Vagina (tissue), 2 donors: ENCODE measurements at regions not wholly inside any gene's neighbourhood (a gene's known extent, or its start where the extent isn't known, plus 50 kb on each side); places are given as distances from the start of the nearest gene placed in this dataset.

Experiments
- DNase-seq, 2 donors: peaks; one replicate each; pipeline ENCODE4 v3.0.0-alpha.2; 2017; ENCODE audit errors: extremely low spot score in 2 of 2
- H3K27ac ChIP-seq: fragments of 200-600 bp; sonication (generic); one replicate; pipeline ENCODE4 v1.5.1; 2019
- H3K27me3 ChIP-seq: fragments of 200-600 bp; sonication (generic); one replicate; pipeline ENCODE4 v1.5.1; 2019
- H3K36me3 ChIP-seq, 2 donors: fragments of 200-600 bp; sonication (generic); one replicate each; pipeline ENCODE4 v1.5.1; 2017 to 2019
- H3K4me1 ChIP-seq: fragments of 200-600 bp; sonication (generic); one replicate; pipeline ENCODE4 v1.5.1; 2019
- H3K4me3 ChIP-seq, 2 donors: fragments of 200-600 bp; sonication (generic); 1 replicate in 1 of 2; 2 replicates in 1 of 2; pipeline ENCODE4 v1.5.1; 2016 to 2019
- H3K9me3 ChIP-seq: fragments of 200-600 bp; sonication (generic); one replicate; pipeline ENCODE4 v1.5.1; 2019
- POLR2A ChIP-seq, 2 donors: fragments of 450-650 bp; IDR thresholded peaks; one replicate each; pipeline ENCODE4 v1.6.1; 2017; ENCODE audit warnings: antibody characterized with exemption in 2 of 2, mild to moderate bottlenecking in 2 of 2, moderate library complexity in 2 of 2
- POLR2AphosphoS5 ChIP-seq, 2 donors: sonication (generic); formaldehyde crosslinking; IDR thresholded peaks; one replicate each; pipeline ENCODE4 v1.9.0; 2017; ENCODE audit warnings: antibody characterized with exemption in 2 of 2, mild to moderate bottlenecking in 2 of 2, low read depth in 1 of 2; ENCODE audit not compliant: insufficient read depth in 1 of 2
- intact Hi-C: fragments of 100-400 bp; cut with DNase I; formaldehyde crosslinking; loops from one replicate; pipeline ENCODE4 v1.15.1; 2023
- TF ChIP-seq, protein P1 (sequence below), 3 experiments: fragments of 450-650 bp in 2 of 3; fragments of 200-600 bp in 1 of 3; sonication (generic) in 1 of 3; IDR thresholded peaks; one replicate each; pipeline ENCODE4 v1.5.1; 2017 to 2019; ENCODE audit warnings: antibody characterized with exemption in 3 of 3, mild to moderate bottlenecking in 2 of 3, moderate library complexity in 2 of 3

GRCh38 chr11:42494459-42494858 lies 817.3 kb upstream of the API5 start:
- intact Hi-C loops, result no loop called here
- no peak for DNase-seq
- TF ChIP-seq POLR2AphosphoS5 (IDR thresholded peaks at IDR 0.05; ENCODE audit: insufficient read depth in 1 of 2, low read depth in 1 of 2), result no peak
- no peaks in the 10 kb centered on the region for H3K36me3 ChIP-seq
- H3K4me3 ChIP-seq, result no peak overlapping the region
- no peaks in the 10 kb centered on the region for H3K27me3 ChIP-seq
- H3K27ac ChIP-seq, result no peak overlapping the region
- no peaks in the 10 kb centered on the region for H3K4me1 ChIP-seq
- no peaks in the 10 kb centered on the region for H3K9me3 ChIP-seq

DNA sequence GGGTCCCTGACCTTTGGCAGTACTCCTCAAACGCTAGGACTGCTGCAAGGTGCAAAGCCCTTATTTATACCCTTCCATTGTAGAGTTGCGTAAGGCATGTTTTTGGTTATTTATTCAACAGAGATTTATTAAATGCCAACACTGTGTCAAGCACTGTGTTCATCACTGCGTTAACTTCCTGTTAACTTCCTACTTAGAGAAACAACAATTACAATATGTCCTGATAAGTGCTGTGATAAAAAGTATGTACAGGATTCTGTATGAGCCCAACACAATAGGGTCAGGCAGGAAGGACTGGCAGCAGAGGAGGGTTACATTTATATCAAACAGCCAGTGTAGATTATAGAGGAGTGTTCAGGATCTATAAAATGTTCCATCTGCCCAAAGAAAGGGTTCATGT lies 812.8 kb upstream of the API5 start:
- intact Hi-C loops, result no loop called here
- no peak overlapping the region for H3K27ac ChIP-seq
- DNase-seq, result no peak
- TF ChIP-seq, protein P1, sequence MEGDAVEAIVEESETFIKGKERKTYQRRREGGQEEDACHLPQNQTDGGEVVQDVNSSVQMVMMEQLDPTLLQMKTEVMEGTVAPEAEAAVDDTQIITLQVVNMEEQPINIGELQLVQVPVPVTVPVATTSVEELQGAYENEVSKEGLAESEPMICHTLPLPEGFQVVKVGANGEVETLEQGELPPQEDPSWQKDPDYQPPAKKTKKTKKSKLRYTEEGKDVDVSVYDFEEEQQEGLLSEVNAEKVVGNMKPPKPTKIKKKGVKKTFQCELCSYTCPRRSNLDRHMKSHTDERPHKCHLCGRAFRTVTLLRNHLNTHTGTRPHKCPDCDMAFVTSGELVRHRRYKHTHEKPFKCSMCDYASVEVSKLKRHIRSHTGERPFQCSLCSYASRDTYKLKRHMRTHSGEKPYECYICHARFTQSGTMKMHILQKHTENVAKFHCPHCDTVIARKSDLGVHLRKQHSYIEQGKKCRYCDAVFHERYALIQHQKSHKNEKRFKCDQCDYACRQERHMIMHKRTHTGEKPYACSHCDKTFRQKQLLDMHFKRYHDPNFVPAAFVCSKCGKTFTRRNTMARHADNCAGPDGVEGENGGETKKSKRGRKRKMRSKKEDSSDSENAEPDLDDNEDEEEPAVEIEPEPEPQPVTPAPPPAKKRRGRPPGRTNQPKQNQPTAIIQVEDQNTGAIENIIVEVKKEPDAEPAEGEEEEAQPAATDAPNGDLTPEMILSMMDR (IDR thresholded peaks at IDR 0.05), result no peak
- TF ChIP-seq POLR2AphosphoS5 (IDR thresholded peaks at IDR 0.05; ENCODE audit: insufficient read depth in 1 of 2, low read depth in 1 of 2) (no peak), POLR2A (IDR thresholded peaks at IDR 0.05) (no peak)
- H3K4me3 ChIP-seq, result no peak overlapping the region
- H3K36me3 ChIP-seq, result no peaks in the 10 kb centered on the region
- no peaks in the 10 kb centered on the region for H3K4me1 ChIP-seq
- no peaks in the 10 kb centered on the region for H3K27me3 ChIP-seq
- H3K9me3 ChIP-seq, result no peaks in the 10 kb centered on the region

DNA sequence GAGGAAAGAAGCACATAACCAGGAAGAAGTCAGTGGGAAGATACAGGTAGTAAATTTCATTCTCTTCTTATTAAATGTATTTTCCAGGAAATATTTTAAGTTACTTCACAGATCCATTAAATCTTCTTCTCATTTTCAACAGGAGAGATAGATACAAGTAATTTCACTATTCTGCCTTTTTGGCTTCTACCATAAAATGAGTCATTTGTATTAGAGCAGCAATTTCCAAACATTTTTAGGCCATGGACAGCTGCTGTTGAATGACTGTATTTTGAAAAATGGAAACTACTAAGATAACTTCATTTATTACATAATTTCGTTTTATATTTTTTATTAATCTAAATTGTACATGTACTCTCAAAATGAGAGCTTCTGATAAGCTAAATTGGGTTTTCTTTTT lies 809.6 kb upstream of the API5 start:
- no peaks in the 10 kb centered on the region for H3K27me3 ChIP-seq
- intact Hi-C loops, result no loop called here
- H3K4me1 ChIP-seq, result no peaks in the 10 kb centered on the region
- DNase-seq, result no peak
- no peaks in the 10 kb centered on the region for H3K9me3 ChIP-seq
- TF ChIP-seq POLR2A (IDR thresholded peaks at IDR 0.05) (no peak), POLR2AphosphoS5 (IDR thresholded peaks at IDR 0.05; ENCODE audit: insufficient read depth in 1 of 2, low read depth in 1 of 2) (no peak)
- TF ChIP-seq, protein P1 (IDR thresholded peaks at IDR 0.05), result no peak
- no peaks in the 10 kb centered on the region for H3K36me3 ChIP-seq
- H3K4me3 ChIP-seq, result no peak overlapping the region
- H3K27ac ChIP-seq, result no peak overlapping the region

DNA sequence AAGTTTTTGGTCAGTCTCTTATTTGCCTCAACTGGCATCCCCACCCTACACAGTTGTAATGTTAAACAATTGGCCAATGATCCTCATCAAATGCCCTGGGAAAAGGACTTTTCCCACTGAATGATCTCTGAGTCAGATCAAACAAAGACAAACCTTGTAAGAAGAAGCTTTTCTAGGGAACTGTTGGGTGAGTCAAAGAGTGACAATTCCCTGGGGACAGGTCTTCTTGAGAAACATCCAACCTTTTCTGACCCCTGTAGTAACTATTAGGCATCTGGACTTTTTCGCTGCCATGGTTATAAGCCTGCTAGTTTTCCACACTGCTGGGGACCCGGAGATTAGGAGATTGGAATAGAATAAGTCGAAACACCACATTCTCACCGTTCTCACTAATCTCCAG lies 789.8 kb upstream of the API5 start:
- Histone ChIP-seq H3K4me3 (no peak overlapping the region), H3K27me3 (no peaks in the 10 kb centered on the region), H3K9me3 (no peaks in the 10 kb centered on the region), H3K4me1 (no peaks in the 10 kb centered on the region), H3K36me3 (no peaks in the 10 kb centered on the region), H3K27ac (no peak overlapping the region)
- DNase-seq, result no peak
- intact Hi-C loops, result no loop called here
- TF ChIP-seq POLR2AphosphoS5 (IDR thresholded peaks at IDR 0.05; ENCODE audit: insufficient read depth in 1 of 2, low read depth in 1 of 2) (no peak), POLR2A (IDR thresholded peaks at IDR 0.05) (no peak)
- TF ChIP-seq, protein P1 (IDR thresholded peaks at IDR 0.05), result no peak

DNA sequence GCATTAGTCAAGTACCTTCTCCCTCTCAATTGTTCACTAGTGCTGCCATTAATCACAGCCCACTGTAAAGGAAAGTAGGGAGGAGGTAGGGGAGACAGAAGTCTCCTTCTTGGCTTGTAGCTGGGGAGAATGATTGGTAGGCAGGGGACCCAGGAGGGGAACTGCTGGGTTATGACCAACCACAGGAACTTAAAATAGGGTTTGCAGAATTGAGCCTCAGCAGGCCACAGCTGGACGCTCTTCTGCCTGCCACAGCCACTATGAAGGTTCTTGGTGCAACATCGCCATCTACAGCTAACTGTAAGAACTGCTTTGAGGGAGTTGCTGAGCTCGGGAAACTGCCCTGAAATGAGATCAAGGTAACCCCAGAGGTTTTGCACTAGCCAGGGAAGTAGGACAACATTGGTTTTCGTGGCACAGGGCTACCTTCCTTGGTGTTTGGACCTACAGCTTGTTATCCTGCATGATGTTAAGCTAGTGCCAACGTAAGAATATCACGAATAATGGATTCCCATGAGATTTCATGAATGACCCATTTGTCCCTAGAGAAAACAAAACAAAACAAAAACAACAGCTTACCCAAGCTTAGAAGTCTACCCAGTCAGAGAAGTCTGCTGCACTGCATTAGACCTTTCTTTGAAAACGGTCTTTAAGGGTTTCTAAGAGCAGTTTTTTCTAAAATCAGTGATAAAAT lies 787.1 kb upstream of the API5 start:
- Histone ChIP-seq H3K27me3 (no peaks in the 10 kb centered on the region), H3K9me3 (no peaks in the 10 kb centered on the region), H3K27ac (no peak overlapping the region), H3K4me3 (no peak overlapping the region), H3K4me1 (no peaks in the 10 kb centered on the region), H3K36me3 (no peaks in the 10 kb centered on the region)
- DNase-seq, result no peak
- intact Hi-C loops, result no loop called here
- no peak for TF ChIP-seq POLR2A (IDR thresholded peaks at IDR 0.05)
- TF ChIP-seq, protein P1 (IDR thresholded peaks at IDR 0.05), result peak in 1 of 3 experiments; percentile 21
